Stimulated activated CD4-positive, alpha-beta T cell treated with anti-CD3 and anti-CD28 coated beads, Interleukin-15, amount 100 ng/mL, for 48 hours (primary cell): ENCODE measurements at regions not wholly inside any gene's neighbourhood (a gene's known extent, or its start where the extent isn't known, plus 50 kb on each side); places are given as distances from the start of the nearest gene placed in this dataset.

Experiments used
- DNase-seq, 2 donors: peaks; one replicate each; pipeline ENCODE4 v3.0.0-alpha.2; 2020; ENCODE audit warnings: low read depth in 2 of 2

DNA sequence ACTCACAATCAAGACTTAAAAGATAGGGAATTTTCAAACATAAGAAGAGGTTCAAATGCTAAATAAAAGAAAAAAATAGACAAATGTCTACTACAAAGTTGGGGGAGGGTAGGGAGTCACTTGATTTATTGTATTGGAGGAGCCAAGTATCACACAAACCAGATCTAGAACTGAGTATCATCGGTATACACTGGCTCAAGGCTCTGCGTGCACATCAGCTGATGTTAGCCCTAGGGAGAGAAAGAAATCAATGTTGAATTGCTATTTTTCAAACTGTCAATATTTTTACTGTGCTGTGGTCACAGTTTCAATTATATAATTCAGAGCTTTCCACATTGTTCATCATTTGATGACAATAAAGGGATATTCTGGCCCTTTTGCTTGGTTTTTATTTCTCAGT is 54.9 kb upstream of the RXFP2 start:
- no peak for DNase-seq

- DNase-seq: no peak
These were observed 52.5 kb upstream of the RXFP2 start for GRCh38 chr13:31686670-31687425.
